ENCODE measurements at regions not wholly inside any gene's neighbourhood (a gene's known extent, or its start where the extent isn't known, plus 50 kb on each side); places are given as distances from the start of the nearest gene placed in this dataset.
"Not testable (repeated sequence)": the region's sequence is repeated elsewhere in the genome, so short reads cannot be mapped to it uniquely, and the experiment has no call there.

DNA sequence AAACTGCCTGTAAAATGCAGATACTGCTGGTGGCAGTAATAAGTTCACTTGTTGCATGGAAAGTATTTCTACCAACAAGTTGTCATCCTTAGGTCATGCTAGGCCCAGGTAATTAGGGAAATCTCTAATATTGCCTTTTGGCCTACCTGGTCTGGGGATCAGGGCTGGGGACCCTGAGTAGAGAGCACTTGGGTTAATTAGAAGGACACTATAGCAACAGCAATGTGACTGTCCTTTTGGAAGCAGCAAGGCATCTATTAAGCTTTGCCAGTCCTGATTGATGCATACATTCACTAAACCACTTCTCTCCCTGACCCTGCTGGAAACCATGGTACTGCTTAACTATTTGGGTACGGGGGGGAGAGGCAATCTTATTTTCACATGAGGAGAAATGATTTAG lies 86.5 kb upstream of the GNAZ start:
- no peaks in the 10 kb centered on the region for H3K36me3 Mint-ChIP-seq (ENCODE audit: low read depth)
- no peaks in the 10 kb centered on the region for H3K4me1 Mint-ChIP-seq (ENCODE audit: low read depth)
- no peak overlapping the region for H3K27ac Mint-ChIP-seq
- H3K4me3 Mint-ChIP-seq: no peak overlapping the region
- peaks cover 26% of the 10 kb centered on the region for H3K27me3 Mint-ChIP-seq (ENCODE audit: low read depth)
- peaks cover 9% of the 10 kb centered on the region for H3K9me3 Mint-ChIP-seq

- Mint-ChIP-seq H3K27ac (no peak overlapping the region), H3K4me3 (no peak overlapping the region), H3K27me3 (ENCODE audit: low read depth) (peaks cover 21% of the 10 kb centered on the region), H3K9me3 (peaks cover 9% of the 10 kb centered on the region), H3K4me1 (ENCODE audit: low read depth) (no peaks in the 10 kb centered on the region), H3K36me3 (ENCODE audit: low read depth) (no peaks in the 10 kb centered on the region)
These were observed 85.4 kb upstream of the GNAZ start for GRCh38 chr22:22984967-22985366.

GRCh38 chr22:22986008-22986407 lies 84.3 kb upstream of the GNAZ start:
- H3K27me3 Mint-ChIP-seq (ENCODE audit: low read depth): peaks cover 22% of the 10 kb centered on the region
- H3K9me3 Mint-ChIP-seq: peaks cover 3% of the 10 kb centered on the region
- no peak overlapping the region for H3K4me3 Mint-ChIP-seq
- H3K36me3 Mint-ChIP-seq (ENCODE audit: low read depth): no peaks in the 10 kb centered on the region
- H3K27ac Mint-ChIP-seq: no peak overlapping the region
- no peaks in the 10 kb centered on the region for H3K4me1 Mint-ChIP-seq (ENCODE audit: low read depth)

DNA sequence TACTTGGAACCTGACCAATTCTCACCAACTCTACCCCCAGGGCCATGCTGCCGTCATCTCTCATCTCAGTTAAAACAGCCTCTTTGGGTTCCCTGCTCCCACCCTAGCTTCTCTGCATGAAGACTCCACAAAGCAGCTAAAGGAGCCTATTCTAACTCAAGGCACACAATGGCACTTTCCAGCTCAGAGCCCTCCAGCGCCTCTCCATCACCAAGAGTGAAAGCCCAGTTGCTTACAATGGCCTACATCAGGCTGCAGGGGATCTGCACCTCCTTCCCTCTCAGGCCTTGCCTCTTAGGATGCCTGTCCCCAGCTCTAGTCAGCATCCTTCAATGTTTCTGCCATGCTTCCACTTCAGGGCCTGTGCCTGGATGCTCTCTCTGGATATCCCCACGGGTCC lies 83.7 kb upstream of the GNAZ start:
- no peak overlapping the region for H3K4me3 Mint-ChIP-seq
- H3K27me3 Mint-ChIP-seq (ENCODE audit: low read depth): peaks cover 25% of the 10 kb centered on the region
- H3K4me1 Mint-ChIP-seq (ENCODE audit: low read depth): no peaks in the 10 kb centered on the region
- no peaks in the 10 kb centered on the region for H3K36me3 Mint-ChIP-seq (ENCODE audit: low read depth)
- peaks cover 3% of the 10 kb centered on the region for H3K9me3 Mint-ChIP-seq
- no peak overlapping the region for H3K27ac Mint-ChIP-seq

DNA sequence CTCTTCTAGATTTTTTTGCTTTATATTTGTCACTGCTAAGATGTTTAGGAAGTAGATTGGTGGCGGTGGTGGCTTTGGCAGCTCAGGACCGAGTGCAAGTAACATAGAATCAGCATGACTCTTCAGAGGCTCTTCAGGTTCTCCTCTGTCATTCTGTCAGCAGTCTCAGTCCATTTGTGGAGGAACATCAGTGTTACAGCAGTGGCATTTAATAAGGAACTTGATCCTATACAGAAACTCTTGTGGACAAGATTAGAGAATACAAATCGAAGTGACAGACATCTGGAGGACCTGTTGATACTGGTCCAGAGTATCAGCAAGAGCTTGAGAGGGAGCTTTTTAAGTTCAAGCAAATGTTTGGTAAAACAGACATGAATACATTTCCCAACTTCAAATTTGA lies 82.2 kb upstream of the GNAZ start:
- Mint-ChIP-seq H3K9me3 (no peaks in the 10 kb centered on the region), H3K4me3 (no peak overlapping the region), H3K4me1 (ENCODE audit: low read depth) (no peaks in the 10 kb centered on the region), H3K27me3 (ENCODE audit: low read depth) (peaks cover 29% of the 10 kb centered on the region), H3K36me3 (ENCODE audit: low read depth) (no peaks in the 10 kb centered on the region), H3K27ac (no peak overlapping the region)

- H3K9me3 Mint-ChIP-seq: no peaks in the 10 kb centered on the region
- no peak overlapping the region for H3K27ac Mint-ChIP-seq
- no peak overlapping the region for H3K4me3 Mint-ChIP-seq
- no peaks in the 10 kb centered on the region for H3K36me3 Mint-ChIP-seq (ENCODE audit: low read depth)
- H3K4me1 Mint-ChIP-seq (ENCODE audit: low read depth): no peaks in the 10 kb centered on the region
- H3K27me3 Mint-ChIP-seq (ENCODE audit: low read depth): peaks cover 32% of the 10 kb centered on the region
These were observed 81.5 kb upstream of the GNAZ start for GRCh38 chr22:22988785-22989184.

DNA sequence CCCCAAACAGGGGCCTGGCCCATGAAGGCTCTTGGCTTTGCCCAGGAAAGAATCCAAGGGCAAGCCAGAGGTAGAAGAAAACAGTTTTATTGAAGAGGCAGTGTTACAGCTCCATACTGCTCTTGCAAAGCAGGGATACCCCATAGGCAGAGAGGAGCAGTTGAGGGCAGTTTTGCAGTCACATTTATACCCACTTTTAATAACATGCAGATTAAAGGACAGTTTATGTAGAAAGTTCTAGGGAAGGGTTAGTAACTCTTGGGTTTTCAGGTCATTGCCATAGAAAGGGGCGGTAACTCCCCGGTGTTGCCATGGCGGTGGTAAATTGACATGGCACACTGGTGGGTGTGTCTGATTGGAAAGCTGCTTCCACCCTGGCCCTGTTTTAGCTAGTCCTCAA lies 80.5 kb upstream of the GNAZ start:
- Mint-ChIP-seq H3K4me1 (ENCODE audit: low read depth) (no peaks in the 10 kb centered on the region), H3K36me3 (ENCODE audit: low read depth) (no peaks in the 10 kb centered on the region), H3K4me3 (no peak overlapping the region), H3K9me3 (peaks cover under 1% of the 10 kb centered on the region), H3K27ac (no peak overlapping the region), H3K27me3 (ENCODE audit: low read depth) (peaks cover 36% of the 10 kb centered on the region)

DNA sequence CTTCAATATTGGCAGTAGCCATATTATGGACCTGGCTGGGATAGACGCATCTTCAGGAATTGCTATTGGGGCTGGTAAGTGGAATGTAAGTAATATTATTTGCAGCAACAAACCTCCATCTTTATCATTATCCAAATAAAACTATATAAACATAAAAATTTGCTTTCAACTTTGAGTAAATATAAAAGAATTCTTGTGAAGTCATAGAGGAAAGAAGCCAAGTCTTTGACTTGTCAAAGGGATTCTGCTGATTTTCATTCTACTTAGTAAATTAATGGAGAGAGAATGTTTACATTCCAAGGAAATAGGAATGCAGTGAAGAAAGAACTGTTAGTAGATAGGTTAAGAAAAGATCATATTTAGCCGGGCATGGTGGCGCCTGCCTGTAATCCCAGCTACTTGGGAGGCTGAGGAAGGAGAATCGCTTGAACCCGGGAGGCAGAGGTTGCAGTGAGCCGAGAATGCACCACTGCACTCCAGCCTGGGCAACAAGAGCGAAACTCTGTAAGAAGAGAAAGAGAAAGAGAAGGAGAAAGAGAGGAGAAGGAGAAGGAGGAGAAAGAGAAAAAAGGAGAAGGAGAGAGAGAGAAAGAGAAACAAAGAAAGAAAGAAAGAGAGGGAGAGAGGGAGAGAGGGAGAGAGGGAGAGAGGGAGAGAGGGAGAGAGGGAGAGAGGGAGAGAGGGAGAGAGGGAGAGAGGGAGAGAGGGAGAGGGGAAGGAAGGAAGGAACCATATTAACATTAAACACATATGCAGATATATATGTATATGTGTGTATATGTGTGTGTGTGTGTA lies 79.4 kb upstream of the GNAZ start:
- H3K4me1 Mint-ChIP-seq (ENCODE audit: low read depth); H3K4me3 Mint-ChIP-seq; H3K27ac Mint-ChIP-seq; H3K36me3 Mint-ChIP-seq (ENCODE audit: low read depth); H3K9me3 Mint-ChIP-seq: not testable (repeated sequence)
- H3K27me3 Mint-ChIP-seq (ENCODE audit: low read depth): peaks cover 38% of the 10 kb centered on the region

DNA sequence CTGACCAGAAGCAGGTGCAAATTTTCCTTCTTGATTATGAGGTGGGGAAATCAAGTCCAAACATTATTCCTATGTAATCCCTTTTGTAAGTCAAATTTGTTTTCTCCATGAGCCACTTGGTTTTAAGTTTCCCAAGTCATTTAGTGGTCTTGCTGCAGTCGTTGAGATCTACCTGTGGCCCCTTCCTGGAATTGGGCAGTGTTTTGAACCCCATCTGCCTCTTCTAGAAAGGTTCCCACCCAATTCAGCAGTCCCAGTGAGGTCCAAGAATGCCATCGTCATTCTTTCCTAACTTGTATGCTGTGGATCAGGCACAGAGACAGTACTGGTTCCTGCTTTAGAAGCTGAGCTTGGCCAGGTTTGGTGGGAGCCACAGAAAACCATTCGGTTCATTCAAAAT lies 77.8 kb upstream of the GNAZ start:
- Mint-ChIP-seq H3K36me3 (ENCODE audit: low read depth) (peaks cover under 1% of the 10 kb centered on the region), H3K4me1 (ENCODE audit: low read depth) (no peaks in the 10 kb centered on the region), H3K27me3 (ENCODE audit: low read depth) (peaks cover 37% of the 10 kb centered on the region), H3K4me3 (no peak overlapping the region), H3K27ac (no peak overlapping the region), H3K9me3 (peaks cover 19% of the 10 kb centered on the region)

- Mint-ChIP-seq H3K27me3 (ENCODE audit: low read depth) (peaks cover 41% of the 10 kb centered on the region), H3K36me3 (ENCODE audit: low read depth) (peaks cover 2% of the 10 kb centered on the region), H3K4me3 (no peak overlapping the region)
These were observed 77.1 kb upstream of the GNAZ start for GRCh38 chr22:22993184-22993583.

GRCh38 chr22:22995166-22995565 lies 75.2 kb upstream of the GNAZ start:
- H3K9me3 Mint-ChIP-seq: peaks cover 33% of the 10 kb centered on the region
- no peak overlapping the region for H3K27ac Mint-ChIP-seq
- H3K27me3 Mint-ChIP-seq (ENCODE audit: low read depth): peaks cover 47% of the 10 kb centered on the region
- peaks cover 2% of the 10 kb centered on the region for H3K36me3 Mint-ChIP-seq (ENCODE audit: low read depth)
- H3K4me3 Mint-ChIP-seq: no peak overlapping the region
- H3K4me1 Mint-ChIP-seq (ENCODE audit: low read depth): no peaks in the 10 kb centered on the region

More at GRCh38 chr22:22993184-22993583, 77.1 kb upstream of the GNAZ start:
- no peak overlapping the region for H3K27ac Mint-ChIP-seq
- H3K9me3 Mint-ChIP-seq: peaks cover 27% of the 10 kb centered on the region
- H3K4me1 Mint-ChIP-seq (ENCODE audit: low read depth): no peaks in the 10 kb centered on the region

GRCh38 chr22:22996511-22997261 lies 73.6 kb upstream of the GNAZ start:
- Mint-ChIP-seq H3K27ac (no peak overlapping the region), H3K4me1 (ENCODE audit: low read depth) (no peaks in the 10 kb centered on the region), H3K9me3 (peaks cover 33% of the 10 kb centered on the region), H3K36me3 (ENCODE audit: low read depth) (peaks cover 2% of the 10 kb centered on the region), H3K27me3 (ENCODE audit: low read depth) (peaks cover 46% of the 10 kb centered on the region), H3K4me3 (no peak overlapping the region)

DNA sequence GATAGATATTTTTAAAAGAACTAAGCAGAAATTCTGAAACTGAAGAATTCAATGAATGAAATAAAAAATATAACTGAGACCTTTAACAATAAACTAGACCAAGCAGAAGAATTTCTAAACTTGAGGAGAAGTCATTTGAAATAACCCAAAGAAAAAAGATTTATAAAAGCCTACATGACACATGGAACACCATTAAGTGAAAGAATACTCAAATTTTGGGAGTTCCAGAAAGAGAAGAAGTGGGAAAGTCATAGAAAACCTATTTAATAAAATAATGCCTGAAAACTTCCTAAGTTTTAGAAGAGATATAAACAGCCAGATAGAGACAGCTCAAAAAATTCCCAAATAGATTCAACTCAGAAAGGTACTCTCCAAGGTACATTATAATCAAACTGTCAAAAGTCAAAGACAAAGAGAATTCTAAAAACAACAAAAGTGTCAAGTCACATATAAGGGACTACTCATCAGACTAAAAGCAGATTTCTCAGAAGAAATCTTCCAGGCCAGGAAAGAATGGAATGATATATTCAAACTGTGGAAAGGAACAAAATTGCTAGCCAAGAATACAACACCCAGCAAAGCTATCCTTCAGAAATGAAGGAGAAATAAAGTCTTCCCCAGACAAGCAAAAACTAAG lies 72.9 kb upstream of the GNAZ start:
- Mint-ChIP-seq H3K9me3 (peaks cover 33% of the 10 kb centered on the region), H3K27ac (no peak overlapping the region), H3K4me1 (ENCODE audit: low read depth) (no peaks in the 10 kb centered on the region), H3K27me3 (ENCODE audit: low read depth) (peaks cover 52% of the 10 kb centered on the region), H3K4me3 (no peak overlapping the region), H3K36me3 (ENCODE audit: low read depth) (peaks cover 2% of the 10 kb centered on the region)

DNA sequence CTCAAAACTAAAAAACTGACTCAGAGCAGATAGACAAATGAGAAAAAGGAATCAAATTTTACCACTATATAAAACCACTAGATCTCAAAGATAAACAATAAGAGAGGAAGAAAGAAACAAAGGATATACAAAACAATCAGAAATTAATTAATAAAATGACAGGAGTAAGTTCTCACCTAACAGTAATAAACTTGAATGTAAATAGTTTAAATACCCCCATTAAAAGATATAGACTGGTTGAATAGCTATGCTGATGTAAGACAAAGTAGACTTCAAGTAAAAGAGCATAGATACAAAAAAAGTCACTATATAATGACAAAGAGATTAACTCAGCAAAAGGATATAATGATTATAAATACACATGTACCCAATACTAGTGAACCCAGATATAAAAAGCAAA lies 72.3 kb upstream of the GNAZ start:
- H3K36me3 Mint-ChIP-seq (ENCODE audit: low read depth): peaks cover 2% of the 10 kb centered on the region

DNA sequence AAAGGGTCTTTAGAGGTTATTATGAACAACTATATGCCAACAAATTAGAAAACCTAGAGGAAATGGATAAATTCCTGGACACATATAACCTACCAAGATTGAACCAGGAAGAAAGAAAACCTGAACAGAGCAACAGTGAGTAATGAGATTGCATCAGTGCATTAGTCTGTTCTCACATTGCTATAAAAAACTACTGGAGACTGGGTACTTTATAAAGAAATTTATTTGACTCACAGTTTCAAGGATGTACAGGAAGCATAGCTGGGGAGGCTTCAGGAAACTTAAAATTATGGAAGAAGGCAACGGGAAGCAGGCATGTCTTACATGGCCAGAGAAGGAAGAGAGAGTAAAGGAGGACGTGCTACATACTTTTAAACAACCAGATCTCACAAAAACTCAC lies 70.8 kb upstream of the GNAZ start:
- peaks cover 55% of the 10 kb centered on the region for H3K27me3 Mint-ChIP-seq (ENCODE audit: low read depth)
- H3K4me3 Mint-ChIP-seq: no peak overlapping the region
- H3K4me1 Mint-ChIP-seq (ENCODE audit: low read depth): no peaks in the 10 kb centered on the region
- H3K9me3 Mint-ChIP-seq: peaks cover 33% of the 10 kb centered on the region
- H3K27ac Mint-ChIP-seq: no peak overlapping the region
- peaks cover 2% of the 10 kb centered on the region for H3K36me3 Mint-ChIP-seq (ENCODE audit: low read depth)

More for the DNA sequence above, 72.3 kb upstream of the GNAZ start:
- Mint-ChIP-seq H3K9me3 (peaks cover 33% of the 10 kb centered on the region), H3K27ac (no peak overlapping the region), H3K4me3 (no peak overlapping the region), H3K4me1 (ENCODE audit: low read depth) (no peaks in the 10 kb centered on the region), H3K27me3 (ENCODE audit: low read depth) (peaks cover 51% of the 10 kb centered on the region)
